ENCODE measurements at regions not wholly inside any gene's neighbourhood (a gene's known extent, or its start where the extent isn't known, plus 50 kb on each side); places are given as distances from the start of the nearest gene placed in this dataset.

DNA sequence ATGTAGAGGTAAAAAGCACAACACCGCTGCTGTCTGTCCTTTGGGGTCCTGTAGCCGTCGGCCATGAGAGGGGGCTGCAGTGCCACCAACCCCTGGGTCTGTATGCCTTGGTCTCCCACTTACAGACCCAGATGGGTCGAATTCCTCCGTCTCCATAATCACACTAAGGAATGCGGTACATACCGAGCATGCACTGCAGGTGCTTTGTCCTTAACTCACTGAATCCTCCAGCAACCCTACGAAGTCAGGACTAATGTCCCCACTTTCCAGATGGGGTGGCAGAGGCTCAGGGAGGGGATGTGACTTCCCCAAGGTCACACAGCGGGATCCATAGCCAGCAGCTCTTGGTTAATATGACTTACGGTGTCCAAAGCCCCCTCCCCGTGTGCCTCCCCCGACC, 219.9 kb upstream of the CIBAR2 start:
- DNase-seq = no peak

DNA sequence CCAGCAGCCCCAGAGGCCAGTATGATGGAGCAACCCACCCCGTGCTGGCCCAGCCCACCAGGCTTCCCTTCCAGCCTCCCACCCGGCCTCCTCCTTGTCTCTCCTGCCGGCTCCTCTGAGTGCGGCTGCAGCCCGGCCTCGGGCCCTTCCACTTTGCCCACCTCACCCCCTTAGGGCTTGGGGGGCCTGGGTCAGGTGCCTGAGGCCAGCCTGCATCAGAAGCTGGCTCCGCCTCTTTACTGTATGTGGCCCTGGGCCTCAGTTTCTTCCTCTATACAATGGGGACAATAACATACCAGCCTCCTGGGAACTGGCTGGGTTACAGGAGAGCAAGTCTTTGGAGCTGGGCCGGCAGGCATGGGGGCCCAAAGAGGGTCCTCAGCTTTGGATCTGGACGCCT, 221.1 kb upstream of the CIBAR2 start:
- no peak for DNase-seq

DNA sequence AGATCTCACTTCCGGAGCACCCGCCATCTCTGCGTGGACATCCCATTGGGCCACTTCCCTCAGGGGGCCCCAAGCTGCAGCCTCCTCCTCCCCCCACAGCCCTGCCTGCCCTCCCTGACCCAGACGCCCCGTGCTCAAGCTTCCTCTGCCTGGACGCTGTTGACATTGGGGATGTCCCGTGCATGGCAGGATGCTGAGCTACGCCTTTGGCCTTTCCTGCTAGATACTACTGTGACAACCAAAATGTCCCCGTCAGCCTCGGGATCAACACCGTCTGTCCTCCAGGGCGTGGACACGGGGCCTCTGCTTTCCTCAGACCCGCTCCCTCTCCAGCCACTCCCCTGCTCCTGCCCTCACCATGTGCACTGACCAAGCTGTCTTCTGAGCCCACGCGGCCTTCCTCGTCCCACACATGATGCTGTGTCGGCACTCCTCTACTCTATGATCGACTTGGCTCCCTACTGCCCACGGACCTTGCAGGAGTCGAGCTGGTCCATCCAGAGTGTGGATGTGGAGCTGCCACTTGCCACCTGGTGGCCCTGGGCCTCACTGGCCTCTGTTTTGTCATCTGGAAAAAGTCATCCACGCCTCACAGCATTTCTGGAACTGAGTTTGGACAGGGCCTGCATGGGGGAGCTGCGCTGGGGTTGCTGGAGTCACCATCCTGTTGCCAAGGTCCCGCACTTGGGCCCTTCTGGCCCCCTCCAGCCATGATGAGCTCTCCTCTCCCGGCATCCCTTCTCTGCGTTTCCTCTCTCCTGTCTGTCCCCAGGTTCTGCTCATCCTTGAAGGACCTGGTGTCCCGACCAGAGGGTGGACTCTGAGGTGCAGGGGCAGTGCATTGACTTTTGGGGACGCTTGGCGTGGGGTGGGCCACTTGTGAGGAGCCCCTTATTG, 221.7 kb upstream of the CIBAR2 start:
- no peak for DNase-seq

DNA sequence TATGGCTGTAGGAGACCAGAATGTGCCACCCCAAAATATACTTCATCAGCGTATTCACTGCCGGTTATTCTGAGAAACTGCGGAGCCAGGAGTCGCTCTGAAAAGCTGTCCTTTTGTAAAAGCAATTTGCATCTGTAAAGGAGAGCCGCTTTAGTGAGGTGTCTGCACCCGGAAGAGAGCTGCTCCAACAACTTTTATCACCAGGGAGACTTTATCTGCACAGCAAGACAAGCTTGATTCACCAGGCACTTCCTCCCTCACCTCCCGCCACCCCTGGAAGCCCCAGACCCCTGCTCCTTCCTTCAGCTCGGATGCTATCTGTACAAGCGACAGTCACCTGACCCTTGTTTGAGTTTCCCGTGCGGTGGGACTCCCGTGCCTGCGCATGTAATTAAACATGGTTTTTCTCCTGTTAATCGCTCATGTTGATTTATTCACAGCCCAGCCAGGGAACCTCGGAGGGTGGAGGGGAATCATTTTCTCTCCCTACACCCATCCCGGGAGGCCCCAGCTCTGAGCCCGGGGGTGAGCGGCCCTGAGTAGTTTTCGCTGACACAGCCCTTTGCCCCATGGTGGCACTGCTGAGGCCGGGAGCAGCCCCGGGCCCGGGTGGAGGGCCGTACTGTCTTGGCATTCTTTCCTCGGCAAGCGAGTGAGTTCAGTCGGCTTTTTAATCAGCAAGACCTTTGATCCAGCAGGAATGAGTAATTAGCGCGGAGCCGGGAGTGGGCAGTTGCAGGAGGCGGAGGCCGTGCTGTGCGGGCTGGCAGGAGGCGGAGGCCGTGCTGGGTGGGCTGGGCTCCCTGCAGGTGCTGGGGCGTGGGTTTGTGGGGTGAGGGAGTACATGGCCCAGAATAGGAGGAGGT, 222.7 kb upstream of the CIBAR2 start:
- DNase-seq = no peak

DNA sequence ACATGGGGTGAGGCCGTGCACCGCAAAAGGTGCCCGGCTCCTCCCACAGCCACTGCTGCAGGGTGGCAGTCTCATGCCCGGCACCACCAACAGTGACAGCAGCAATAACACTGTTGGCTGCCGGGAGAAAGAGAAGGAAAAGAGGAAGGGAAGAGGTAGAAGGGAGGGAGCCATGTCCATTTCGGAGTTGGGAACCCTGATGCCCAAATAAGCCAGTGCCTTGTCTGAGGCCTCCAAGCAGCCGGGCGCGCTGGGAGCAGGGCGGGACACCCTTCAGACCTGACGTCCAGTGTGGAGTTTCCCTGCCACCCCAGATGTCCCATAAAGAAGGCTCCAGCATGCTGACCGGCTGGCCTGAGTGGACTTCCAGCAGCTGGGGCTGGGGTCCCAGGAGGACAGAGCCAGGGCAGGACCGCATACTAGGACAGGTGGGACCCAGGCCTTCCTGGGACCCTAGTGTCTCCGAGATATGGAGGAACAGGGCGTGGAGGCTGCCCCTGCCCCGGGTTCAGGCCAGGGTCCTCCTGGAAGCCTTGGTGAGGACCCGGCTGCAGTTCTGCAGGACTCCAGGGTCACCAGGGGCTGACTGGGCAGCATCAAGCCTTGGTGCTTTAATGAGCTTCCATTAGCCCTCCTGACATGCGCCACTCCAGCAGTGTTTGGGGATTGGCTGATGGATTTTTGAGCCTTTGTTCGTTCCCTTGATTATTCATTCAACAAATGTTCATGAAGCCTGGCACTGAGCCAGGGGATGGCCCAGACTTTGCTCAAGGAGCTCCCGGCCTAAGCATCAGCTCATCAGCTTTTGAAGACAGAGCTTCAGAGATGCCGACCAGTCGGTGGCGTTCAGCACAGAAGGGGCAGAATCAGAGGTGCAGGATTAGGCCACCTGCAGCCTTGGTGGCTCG, 223.6 kb upstream of the CIBAR2 start:
- no peak for DNase-seq

DNA sequence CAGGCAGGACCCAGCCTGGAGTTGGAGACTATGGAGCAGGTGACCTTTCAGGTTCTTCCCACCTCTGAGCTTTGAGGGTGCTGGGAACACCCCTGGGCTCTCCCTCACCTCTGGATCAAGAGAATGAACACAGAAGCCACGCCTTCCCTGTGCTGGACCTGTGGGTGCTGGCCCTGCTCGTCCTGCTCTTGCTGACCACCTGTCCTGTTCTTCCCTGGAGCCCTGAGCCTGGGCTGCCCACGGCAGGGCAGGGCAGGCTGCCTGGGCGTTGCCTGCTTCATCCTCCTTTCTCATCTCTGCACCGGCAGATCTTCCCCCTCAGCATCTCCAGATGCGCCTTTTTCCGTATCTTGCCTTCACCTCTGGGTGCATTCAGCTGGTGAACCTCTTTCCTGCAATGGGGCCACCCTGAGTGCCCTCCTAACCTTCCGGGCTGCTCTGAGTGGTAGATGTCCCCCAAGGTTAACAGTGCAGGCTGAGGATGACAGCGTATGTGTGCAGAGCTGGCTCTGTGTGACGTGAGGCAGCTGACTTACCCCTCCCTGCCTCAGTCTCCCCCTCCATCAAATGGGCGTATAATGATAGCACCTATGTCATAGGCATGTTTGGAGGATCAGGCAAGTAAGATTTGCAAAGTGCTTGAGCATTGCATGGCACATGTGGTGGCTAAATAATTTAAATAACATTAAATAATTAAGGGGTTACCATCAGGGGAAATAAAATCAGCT, 225.8 kb upstream of the CIBAR2 start:
- DNase-seq = no peak

DNA sequence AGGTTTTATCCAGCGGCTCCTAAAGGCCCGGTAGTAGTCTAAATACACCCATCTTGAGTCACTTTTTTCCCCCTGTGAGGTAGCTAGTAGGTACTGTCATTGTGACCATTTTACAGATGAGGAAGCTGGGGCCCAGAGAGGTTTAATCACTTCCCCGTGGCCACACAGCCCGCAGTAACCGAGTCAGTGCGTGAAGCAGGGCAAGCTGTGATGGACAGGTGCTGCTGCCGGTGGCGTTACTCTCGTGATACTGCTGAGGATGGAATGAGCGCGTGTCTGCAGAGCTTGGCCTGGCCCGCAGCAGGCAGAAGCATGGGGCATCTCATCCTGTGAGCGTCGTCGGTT, 226.3 kb upstream of the CIBAR2 start:
- no peak for DNase-seq

DNA sequence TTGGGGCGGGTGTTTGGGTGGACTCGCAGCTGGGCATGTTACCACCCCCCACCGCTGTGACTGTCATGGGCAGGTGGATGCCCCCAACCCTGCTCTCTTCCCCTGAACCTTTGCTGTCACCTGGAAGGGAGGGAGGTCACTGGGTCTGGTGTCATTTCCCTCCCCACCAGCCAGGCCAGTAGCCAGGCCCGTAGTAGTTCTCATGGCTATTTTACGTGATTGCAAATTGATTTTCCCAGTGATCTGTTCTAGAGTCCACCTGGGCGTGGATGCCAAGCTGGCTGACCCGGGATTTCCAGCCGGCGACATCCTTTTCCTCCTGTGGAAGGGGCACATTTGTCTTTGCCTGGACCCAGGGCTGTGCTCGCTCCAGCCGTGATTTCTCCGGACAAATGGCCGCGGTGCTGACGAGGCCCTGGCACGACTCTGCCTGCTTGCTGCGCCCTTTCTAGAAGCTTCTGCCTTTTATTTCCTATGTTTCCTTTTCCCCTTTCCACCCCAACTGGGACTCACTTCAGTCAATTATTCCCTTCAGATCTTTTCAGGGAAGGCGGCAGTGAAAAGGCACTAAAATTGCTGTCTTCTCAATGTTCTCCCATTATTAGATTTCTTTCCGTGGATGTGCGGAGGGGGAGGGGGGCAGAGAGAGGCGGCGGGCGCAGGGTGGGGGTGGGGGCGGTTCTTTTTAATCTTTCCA, 226.9 kb upstream of the CIBAR2 start:
- no peak for DNase-seq

DNA sequence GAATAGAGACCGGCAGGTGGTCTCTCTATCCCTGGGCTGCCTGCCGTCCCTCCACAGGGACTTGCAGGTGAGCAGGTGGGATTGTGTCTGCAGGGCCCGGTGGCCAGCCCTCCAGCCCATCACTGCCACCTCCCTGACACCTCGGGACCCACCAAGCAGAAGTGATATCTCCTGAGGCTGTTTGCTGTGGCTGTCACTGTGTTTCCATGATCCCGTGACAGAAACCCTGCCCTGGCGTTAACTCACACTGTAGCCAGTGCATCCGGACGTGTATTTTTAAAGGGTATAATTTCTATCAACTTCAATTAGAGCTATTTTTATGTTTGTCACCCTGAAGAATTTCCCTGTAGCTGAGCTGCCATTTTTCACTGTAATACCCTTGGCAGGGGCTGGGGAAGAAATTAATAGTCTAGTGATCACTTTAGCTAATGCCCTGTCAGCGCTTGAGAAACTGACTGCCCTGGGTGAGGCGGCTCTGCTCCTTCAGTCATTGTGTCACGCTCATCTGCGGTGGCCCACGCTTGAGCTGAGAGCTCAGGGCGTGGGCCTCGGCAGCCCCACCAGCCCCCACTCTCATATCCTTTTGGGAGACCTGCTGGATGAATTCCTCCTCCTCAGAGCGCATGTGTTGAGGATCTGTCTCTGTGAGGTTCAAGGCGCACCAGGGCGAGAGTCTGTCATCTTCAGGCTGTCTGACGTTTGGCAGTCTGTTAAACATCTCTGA, 229.9 kb upstream of the CIBAR2 start:
- DNase-seq = no peak

DNA sequence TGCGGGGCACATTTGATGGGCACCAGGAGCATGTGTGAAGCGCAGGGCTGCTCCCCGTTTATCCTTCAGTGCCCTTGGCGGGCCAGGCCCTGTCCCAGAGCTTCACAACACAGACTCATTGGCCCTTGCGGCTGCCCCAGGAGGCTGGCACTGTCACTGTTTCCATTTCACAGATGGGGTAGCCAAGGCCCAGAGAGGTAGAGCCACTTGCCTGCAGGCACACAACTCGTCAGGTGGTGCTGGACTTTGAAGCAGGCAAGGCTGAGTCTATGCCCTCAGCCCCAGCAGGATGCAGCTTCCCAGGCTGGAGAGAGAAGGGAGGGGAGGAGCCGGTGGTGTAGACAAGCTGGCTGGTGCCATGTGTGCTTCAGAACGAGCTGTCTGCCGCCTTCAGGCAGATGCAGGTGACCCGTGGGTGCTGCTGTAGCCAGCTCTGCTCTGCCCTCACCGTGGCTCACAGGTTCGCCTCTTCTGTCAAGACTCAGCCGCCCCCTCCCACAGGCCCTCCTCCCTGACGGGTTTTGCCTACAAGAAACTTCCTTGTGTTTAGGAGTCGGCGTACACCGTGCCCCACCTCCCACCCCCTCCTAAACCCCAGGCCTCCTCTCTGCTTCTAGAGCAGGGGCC, 232.3 kb upstream of the CIBAR2 start:
- DNase-seq = no peak

DNA sequence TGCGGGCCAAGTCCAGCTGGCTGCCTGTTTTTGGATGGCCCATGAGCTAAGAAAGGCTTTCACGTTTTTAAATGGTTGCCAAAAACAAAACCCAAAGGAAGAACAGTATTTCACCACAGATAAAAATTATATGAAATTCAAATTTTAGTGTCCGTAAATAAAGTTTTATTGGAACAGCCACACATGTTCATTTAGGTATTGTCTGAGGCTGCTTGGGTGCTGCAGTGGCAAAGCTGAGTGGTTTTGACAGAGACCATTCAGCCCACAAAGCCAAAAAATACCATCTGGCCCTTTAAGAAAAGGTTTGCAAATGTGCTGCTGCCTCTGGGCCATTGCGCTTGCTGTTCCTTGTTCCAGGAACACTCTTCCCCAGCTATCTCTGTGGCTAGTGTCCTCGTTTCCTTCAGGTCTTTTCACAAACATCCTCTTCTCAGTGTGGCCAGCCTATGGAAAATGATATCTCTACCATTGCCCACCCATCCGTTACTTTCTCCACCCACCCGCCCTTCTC, 232.9 kb upstream of the CIBAR2 start:
- DNase-seq = no peak

DNA sequence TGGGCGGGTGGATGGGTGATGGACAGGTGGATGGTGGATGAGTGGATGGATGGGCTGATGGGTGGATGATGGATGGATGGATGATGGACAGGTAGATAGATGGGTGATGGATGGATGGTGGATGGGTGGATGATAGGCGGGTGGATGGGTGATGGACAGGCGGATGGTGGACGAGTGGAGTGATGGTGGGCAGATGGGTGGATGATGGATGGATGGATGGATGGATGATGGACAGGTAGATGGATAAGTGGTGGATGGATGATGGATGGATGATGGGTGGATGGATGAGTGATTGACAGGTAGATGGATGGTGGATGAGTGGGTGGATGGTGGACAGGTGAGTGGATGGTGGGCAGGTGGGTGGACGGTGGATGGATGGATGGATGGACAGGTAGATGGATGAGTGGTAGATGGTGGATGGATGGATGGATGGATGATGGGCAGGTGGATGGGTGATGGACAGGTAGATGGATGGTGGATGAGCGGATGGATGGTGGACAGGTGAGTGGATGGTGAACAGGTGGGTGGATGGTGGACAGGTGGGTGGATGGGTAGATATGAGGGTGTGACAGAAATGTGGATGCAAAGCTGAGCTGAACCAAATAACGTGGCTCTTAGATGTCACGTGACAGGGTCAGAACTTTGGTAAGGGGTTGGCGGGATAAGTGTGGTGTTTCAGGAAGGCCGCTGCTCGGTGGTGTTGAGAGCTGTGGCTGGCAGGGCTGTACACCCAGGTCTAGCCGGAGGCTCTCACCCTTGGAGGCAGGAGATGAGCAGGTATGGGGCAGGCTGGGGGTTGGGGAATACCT, 234.3 kb upstream of the CIBAR2 start:
- no peak for DNase-seq

DNA sequence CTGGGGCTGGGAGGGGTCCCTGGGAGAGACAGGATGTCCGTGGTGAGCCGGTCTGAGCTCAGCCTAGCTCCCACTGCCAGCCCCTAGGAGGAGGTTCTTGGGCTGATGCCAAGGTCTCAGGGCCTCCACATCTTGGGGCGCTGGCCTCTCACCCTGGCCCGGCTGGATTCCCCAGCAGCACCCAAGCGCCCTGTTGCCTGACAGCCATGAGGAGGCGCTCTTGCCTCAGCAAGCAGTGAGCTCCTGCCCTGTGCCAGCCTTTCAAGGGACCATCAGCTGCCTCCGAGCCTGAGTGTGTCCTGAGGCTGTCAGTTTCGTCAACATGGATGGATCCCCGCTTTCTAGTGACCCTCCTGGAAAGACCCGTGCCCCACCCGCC, 234.9 kb upstream of the CIBAR2 start:
- DNase-seq = peak; percentile 47

DNA sequence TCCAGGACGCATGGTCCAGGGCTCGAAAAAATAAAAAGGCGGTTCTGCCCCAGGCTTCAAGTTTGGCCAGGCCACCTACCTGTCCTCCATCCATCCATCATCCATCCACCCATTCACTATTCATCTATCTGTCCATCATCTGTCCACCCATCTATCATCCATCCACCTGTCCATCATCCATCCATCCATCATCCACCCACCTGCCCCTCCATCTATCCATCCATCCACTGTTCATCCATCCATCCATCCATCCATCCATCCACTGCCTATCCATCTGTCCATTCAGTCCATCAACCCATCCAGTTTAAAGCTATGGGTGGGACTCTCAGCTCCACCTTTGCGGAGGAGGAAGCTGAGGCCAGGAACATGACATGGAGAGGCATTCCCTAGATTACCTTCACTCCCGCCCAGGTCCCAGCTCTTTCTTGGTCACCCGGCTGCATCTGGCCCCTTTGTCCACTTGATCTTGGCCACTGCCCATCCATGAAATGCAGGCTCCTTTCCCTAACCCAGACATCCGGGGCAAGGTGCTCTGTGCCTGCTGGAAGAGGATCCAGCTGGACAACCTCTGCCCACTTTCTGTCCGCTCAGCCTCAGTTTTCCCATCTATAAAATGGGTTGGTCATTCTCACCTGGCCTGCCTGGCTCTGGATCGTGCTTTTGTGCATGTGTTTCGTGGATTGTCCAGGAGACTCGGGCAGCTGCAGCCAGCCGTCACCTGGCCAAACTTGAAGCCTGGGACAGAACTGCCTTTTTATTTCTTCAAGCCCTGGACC, 236.0 kb upstream of the CIBAR2 start:
- DNase-seq = no peak

DNA sequence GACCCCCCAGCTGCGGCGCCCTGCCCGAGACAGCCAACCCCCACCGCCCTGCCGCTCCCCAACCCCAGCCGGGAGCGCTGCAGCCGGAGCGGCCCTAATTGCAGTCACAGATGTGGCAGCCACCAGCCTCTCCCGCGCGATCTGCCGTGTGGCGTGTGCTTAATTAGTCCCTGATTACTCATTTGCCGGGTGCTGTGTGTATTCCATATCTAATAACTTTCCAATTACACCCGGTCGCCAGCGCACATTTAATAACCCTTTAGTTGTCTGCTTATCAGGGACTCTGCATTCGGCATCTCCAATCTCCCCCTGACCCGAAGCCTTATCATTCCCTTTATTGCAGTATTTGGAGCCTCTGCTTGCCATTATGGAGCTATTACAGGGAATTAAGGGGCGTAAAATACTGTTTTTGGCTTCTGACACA, 236.7 kb upstream of the CIBAR2 start:
- peak; percentile 64 for DNase-seq

DNA sequence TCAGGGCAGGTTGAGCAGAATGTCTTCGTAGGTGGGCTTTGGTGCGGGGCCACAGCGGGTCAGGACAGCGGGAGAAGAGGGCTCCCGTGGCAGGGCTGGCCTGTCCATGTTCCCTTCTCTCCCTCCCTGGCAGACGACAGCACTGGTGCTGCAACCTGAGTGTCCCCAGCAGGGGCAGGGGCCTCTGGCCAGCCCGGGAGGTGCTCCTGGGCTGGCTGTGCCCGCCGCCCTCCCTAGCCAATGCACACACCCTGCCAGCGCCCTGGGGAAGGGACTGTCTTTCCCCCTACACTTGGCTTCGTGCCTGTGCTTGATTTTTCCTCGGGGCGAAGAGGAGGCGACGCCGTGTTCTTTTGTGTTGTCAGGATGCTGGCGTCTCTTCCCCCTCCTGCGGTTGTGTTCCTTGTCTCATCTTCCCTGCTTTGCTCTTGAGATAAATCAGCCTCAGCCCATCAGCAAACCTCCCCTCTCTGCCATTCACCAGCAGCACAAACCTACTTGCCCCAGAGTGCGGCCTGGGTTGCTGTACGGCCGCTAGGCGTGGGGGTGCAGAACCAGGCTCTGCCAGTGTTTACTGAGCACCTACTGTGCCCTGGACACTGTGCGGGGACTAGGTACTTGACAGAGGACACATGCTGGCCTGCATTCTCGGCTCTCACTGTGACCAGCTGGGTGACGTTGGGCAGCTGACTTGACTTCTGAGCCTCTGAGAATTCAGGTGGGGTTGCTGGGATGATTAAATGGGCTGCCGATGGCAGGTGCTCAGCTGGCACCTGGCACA, 237.3 kb upstream of the CIBAR2 start:
- DNase-seq = peak; percentile 81

DNA sequence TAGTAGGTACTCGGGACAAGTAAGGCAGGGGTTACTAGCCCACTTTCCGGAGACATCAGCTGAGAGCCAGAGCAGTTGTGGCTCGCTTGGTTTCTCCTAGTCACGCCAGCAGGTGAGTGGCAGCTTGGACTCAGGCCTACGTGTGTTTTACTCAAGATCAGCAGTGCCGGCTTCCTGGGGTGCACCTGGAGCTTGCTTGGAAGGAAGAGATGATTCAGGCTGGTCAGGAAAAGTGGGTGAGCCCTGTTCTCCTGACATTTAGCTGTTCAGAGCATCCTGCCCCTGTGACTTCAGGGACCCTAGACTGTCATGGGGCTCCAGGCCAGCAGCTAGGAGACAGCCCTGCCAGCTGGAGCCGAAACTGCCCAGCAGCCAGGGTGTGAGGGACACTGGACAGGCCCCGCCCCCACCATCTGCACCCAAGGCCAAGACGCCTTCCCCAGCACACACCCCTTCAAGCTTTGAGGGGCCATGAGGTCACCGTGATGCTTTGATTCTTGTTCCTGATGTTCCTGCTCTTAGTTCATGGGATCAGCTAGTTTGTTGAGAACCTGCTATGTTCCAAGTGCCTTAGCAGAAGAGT, 238.0 kb upstream of the CIBAR2 start:
- DNase-seq = peak; percentile 64

Data from NCI-H1092 treated with DMSO at 0.1 percent for 48 hours (cell line).